ENCODE measurements at regions not wholly inside any gene's neighbourhood (a gene's known extent, or its start where the extent isn't known, plus 50 kb on each side); places are given as distances from the start of the nearest gene placed in this dataset.

DNA sequence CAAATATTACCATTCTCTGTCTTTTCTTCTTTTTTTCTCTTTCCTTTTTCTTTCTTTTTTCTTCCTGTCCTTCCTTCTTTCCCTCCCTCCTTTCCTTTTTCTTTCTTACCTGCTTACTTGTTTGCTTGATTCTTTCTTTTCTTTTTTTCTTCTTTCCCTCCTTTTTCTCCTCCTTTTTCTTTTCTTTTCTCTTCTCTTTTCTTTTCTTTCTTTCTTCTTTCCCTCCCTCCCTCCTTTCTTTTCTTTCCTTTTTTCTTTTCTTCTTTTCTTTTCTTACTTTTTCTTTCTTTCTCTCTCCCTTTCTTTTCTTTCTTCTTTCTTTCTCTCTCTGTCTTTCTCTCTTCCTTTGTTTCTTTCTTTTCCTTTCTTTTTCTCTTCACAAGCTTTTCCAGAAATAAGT, 697.4 kb upstream of the ADGRL3 start:
- TF ChIP-seq GATA3 (IDR thresholded peaks at IDR 0.05; ENCODE audit: low read depth, low read length) (no peak), GATA2 (IDR thresholded peaks at IDR 0.05; ENCODE audit: low read depth, low read length) (no peak)

DNA sequence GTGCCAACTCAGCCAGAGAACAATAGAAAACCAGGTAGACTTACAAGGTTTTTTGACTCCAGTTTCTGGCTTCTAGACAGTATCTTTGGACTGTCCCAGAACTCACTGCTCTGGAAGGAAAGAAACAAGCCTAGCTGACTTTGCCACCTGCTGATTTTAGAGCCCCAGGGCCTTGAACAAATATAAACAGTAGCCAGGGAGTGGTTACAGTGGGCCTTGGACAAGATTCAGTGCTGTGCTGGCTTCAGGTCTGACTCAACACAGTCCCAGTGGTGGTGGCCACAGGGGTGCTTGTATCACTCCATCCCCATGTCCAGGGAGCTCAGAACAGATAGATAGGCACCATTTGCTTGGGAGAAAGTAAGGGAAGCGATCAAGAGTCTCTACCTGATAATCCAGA, 694.1 kb upstream of the ADGRL3 start:
- TF ChIP-seq GATA3 (IDR thresholded peaks at IDR 0.05; ENCODE audit: low read depth, low read length), result no peak
- TF ChIP-seq GATA2 (IDR thresholded peaks at IDR 0.05; ENCODE audit: low read depth, low read length), result no peak

DNA sequence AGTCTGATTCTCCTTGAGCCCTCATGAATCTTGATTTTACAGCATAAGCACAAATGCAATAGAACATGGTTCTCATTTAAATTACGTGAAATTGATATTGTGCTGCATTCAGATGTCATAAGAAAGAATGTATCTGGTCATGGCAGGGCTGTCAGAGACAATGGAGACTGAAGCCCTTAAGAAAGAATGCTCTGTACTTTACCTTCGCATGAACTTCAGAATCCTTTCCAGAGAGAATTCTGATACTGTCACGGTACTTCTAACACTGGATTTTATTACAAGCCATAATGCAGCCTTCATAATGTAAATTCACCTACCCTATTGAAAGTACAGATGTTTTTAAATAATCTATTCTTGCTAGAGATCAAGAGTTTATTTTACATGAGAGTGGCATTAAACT, 677.9 kb upstream of the ADGRL3 start:
- TF ChIP-seq GATA2 (IDR thresholded peaks at IDR 0.05; ENCODE audit: low read depth, low read length), result no peak
- TF ChIP-seq GATA3 (IDR thresholded peaks at IDR 0.05; ENCODE audit: low read depth, low read length), result no peak

DNA sequence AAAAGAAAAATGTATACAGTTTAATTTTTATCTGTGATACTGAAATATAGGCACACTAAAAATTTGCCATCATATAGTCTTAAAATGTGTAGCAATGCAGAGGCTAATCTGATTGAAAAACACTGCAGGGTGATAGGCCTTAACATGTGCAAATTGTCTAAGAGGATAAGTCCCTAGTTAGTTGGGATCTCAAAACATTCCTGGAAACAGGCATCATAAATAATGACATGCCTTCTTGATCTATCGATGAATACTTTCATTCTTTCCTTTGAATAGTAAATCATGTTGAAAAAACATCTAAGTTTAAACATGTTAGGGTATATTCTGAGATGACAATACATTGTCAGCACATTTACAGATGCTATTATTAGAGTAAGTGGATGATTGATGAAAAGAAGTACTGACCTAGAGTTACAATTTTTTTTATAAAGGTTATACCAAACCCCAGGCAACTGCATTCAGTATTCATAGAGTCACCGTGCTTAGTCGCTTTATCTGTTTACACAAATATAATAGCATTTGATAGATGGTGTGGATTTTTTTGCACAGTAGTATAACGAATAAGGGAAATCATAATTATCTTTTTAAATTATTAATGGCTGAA, 668.2 kb upstream of the ADGRL3 start:
- no peak for TF ChIP-seq GATA2 (IDR thresholded peaks at IDR 0.05; ENCODE audit: low read depth, low read length)
- TF ChIP-seq GATA3 (IDR thresholded peaks at IDR 0.05; ENCODE audit: low read depth, low read length), result no peak

DNA sequence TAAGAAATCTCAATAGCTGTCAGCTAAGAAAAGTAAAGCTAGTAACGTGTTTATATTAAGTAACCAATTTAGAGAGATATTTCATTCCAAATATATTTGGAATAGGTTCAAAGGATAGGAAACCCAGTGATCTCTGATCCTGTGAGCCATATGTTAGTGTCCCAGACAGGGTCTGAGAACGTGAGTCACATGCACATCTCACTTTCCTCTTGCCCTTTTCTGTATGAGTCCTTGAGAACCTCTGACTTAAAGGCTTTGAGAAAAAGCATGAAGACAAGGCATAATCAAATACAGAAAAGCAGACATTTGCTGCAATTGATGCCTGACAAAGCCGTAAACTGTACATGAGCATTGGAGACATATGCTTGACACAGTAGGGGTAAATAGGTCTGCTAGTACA, 655.1 kb upstream of the ADGRL3 start:
- TF ChIP-seq GATA3 (IDR thresholded peaks at IDR 0.05; ENCODE audit: low read depth, low read length), result no peak

DNA sequence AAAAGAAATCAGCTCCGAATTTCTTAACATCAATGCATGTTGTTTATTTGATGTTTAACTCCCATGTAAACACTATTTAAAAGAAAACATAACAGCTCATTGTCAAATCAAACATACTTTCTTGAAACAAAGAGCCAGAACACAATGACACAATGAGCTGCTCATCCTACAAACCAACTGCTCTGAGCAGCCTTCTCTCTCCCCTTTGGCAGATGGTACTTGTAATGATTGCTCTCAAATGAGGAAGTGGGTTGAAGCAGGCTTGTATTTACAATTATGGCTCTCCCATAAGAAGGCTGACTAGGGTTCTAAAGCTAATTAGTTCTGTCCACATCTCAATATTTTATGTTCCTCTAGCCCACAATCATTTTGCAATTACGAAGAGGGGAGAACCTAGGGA, 637.8 kb upstream of the ADGRL3 start:
- TF ChIP-seq GATA3 (IDR thresholded peaks at IDR 0.05; ENCODE audit: low read depth, low read length) (no peak), GATA2 (IDR thresholded peaks at IDR 0.05; ENCODE audit: low read depth, low read length) (no peak)

DNA sequence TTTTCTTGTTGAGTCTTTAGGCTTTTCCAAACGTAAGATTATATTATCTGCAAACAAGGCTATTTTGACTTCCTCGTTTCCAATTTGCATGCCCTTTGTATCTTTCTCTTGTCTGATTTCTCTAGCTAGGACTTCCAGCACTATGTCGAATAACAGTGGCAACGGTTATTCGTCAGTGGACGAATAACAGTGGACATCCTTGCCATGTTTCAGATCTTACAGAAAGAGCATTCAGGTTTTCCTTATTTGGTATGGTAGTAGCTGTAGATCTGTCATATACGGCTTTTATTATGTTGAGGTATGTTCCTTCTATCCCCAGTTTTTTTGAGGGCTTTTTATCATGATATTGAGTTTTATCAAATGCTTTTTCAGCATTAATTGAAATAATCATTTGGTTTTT, 634.6 kb upstream of the ADGRL3 start:
- TF ChIP-seq GATA2 (IDR thresholded peaks at IDR 0.05; ENCODE audit: low read depth, low read length) (no peak), GATA3 (IDR thresholded peaks at IDR 0.05; ENCODE audit: low read depth, low read length) (no peak)

DNA sequence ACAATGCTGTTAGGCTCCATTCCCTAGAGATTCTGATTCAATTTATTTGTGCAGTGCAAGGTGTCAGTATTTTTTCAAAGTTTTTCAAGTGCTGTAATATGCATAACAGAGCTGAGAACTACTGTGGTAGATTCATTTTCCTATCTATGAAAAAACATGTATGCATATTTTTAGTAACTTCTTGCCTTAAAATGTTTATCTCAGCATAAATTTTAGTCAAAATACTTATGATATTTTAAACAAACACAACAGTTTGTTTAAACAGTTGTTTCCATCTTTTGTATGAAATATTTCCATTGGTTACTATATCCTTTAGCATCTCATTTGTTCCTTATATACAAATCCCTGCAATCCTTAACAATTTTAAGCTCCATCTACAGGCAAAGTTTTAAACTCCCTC, 624.8 kb upstream of the ADGRL3 start:
- TF ChIP-seq GATA3 (IDR thresholded peaks at IDR 0.05; ENCODE audit: low read depth, low read length) (no peak), GATA2 (IDR thresholded peaks at IDR 0.05; ENCODE audit: low read depth, low read length) (no peak)

DNA sequence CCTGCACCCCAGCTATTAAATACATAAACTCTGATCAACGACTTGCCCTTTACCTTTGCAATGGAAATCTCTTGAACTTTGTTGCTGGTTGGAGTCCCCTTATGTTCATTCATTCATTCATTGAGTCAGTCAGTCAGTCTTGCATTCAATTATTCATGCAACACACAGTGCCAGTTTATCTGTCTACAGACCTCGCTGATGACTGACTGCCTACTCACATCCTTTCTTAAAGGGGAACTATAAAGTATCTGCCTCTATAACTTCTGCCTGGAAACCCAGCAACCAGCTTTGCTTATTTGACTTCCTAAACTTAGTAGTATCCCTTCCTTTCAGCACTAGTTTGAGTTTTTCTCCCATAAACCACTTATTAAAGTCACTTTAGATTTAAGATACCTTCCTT, 620.8 kb upstream of the ADGRL3 start:
- TF ChIP-seq GATA3 (IDR thresholded peaks at IDR 0.05; ENCODE audit: low read depth, low read length) (no peak), GATA2 (IDR thresholded peaks at IDR 0.05; ENCODE audit: low read depth, low read length) (no peak)

DNA sequence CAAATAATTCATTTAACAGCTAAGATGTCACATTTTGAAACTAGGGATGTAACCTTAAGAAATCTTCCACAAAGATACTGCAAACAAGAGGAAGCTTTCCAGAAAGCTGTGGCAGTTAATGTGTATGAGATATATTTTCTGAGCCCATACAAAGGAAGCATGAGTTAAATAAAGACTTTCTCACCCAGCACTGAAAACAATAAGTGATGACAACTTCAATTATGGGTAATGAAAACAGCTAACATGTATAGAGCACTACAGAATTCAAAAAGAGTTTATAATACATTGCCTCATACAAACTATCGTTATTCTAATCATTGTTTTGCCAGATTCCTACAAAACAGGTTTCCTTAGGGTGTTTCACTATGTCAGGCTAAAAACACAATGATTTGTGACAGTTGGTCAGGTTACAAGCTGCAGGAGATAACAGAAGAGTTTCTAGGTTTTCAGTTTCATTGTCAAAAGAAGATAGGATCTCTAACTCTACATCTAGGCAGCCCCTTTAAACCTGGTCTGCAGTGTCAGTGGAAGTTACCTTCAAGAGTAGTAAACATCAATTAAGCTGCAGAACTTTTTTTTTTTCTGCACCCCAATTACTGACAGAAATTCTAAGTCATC, 618.1 kb upstream of the ADGRL3 start:
- no peak for TF ChIP-seq GATA3 (IDR thresholded peaks at IDR 0.05; ENCODE audit: low read depth, low read length)
- no peak for TF ChIP-seq GATA2 (IDR thresholded peaks at IDR 0.05; ENCODE audit: low read depth, low read length)

DNA sequence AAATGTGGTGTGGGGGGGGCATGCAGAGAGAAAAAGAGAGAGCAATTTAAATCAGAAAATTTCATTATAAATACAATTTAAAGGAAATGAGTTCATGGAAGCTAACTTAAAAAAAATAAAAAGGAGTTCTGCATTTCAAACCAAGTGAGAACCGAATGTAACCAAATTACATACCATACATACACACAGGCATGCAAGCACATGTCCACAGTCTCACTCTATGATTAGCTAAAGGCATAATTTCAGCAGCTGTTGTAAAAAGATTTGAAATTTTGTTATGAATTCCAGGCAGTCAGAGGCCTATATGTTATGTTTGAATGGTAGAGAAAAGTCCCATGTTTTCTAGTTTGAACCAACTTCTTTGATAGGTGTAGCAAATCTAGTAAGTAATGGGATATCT, 611.6 kb upstream of the ADGRL3 start:
- TF ChIP-seq GATA3 (IDR thresholded peaks at IDR 0.05; ENCODE audit: low read depth, low read length) (no peak), GATA2 (IDR thresholded peaks at IDR 0.05; ENCODE audit: low read depth, low read length) (no peak)

DNA sequence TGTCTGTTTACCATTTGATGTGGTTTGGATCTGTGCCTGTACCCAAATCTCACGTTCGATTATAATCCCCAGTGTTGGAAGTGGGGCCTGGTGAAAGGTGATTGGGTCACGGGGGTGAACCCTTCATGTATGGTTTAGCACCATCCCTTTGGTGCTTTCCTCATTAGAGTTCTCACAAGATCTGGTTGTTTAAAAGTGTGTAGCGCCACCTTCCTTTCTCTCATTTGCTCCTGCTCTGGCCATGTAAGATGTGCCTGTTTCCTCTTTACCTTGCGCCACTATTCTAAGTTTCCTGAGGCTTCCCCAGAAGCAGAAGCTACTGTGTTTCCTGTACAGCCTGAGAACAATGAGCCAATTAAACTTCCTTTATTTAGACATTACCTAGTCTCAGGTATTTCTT, 610.7 kb upstream of the ADGRL3 start:
- no peak for TF ChIP-seq GATA3 (IDR thresholded peaks at IDR 0.05; ENCODE audit: low read depth, low read length)
- no peak for TF ChIP-seq GATA2 (IDR thresholded peaks at IDR 0.05; ENCODE audit: low read depth, low read length)

GRCh38 chr4:60590116-60590515, 610.0 kb upstream of the ADGRL3 start:
- no peak for TF ChIP-seq GATA3 (IDR thresholded peaks at IDR 0.05; ENCODE audit: low read depth, low read length)
- no peak for TF ChIP-seq GATA2 (IDR thresholded peaks at IDR 0.05; ENCODE audit: low read depth, low read length)

- no peak for TF ChIP-seq GATA2 (IDR thresholded peaks at IDR 0.05; ENCODE audit: low read depth, low read length)
- TF ChIP-seq GATA3 (IDR thresholded peaks at IDR 0.05; ENCODE audit: low read depth, low read length), result no peak
These were observed 594.3 kb upstream of the ADGRL3 start for GRCh38 chr4:60605646-60606354.
